Brain microvascular endothelial cell (primary cell): ENCODE measurements at regions not wholly inside any gene's neighbourhood (a gene's known extent, or its start where the extent isn't known, plus 50 kb on each side); places are given as distances from the start of the nearest gene placed in this dataset.

Experiments
- DNase-seq: peaks from one replicate; pipeline ENCODE4 v3.0.0-alpha.2; 2020
- H3K27ac ChIP-seq: fragments of 250-450 bp; sonication (Bioruptor Pico); 2 replicates; pipeline ENCODE4 v1.5.1; 2020; ENCODE audit warnings: mild to moderate bottlenecking, moderate library complexity
- H3K27me3 ChIP-seq: fragments of 250-450 bp; sonication (Bioruptor Pico); replicated peaks from 2 replicates; pipeline ENCODE4 v1.5.1; 2020; ENCODE audit warnings: mild to moderate bottlenecking
- H3K36me3 ChIP-seq: fragments of 250-450 bp; sonication (Bioruptor Pico); replicated peaks from 2 replicates; pipeline ENCODE4 v1.5.1; 2020; ENCODE audit warnings: mild to moderate bottlenecking
- H3K4me3 ChIP-seq: 2 replicates; pipeline ENCODE4 v1.5.1; 2011; ENCODE audit warnings: low read depth, mild to moderate bottlenecking, control low read depth, low read length, moderate library complexity
- CTCF ChIP-seq: IDR thresholded peaks from 2 replicates; pipeline ENCODE4 v1.5.1; 2011; ENCODE audit warnings: low read depth, mild to moderate bottlenecking, moderate library complexity, low read length, control low read depth, inconsistent platforms; ENCODE audit errors: missing control alignments
- in situ Hi-C: cut with HindIII; loops from 2 replicates; pipeline ENCODE4 v1.10.0; 2017; ENCODE audit warnings: low sequenced_read_pairs, low pct_ligation_motif_present

- peaks cover 8% of the 10 kb centered on the region for H3K36me3 ChIP-seq
- in situ Hi-C loops: no loop called here
- TF ChIP-seq CTCF: no peak
- H3K27me3 ChIP-seq: no peaks in the 10 kb centered on the region
- H3K27ac ChIP-seq: no peak overlapping the region
- DNase-seq: no peak
- H3K4me3 ChIP-seq: no peak overlapping the region
Measured at GRCh38 chr18:46212398-46212797, 108.2 kb downstream of the HAUS1 start.

GRCh38 chr18:46213295-46213694 lies 109.1 kb downstream of the HAUS1 start:
- in situ Hi-C loops: no loop called here

GRCh38 chr18:46214435-46214834 lies 110.2 kb downstream of the HAUS1 start:
- Histone ChIP-seq H3K4me3 (no peak overlapping the region), H3K27ac (no peak overlapping the region), H3K36me3 (peaks cover 8% of the 10 kb centered on the region), H3K27me3 (no peaks in the 10 kb centered on the region)
- no peak for DNase-seq
- in situ Hi-C loops: no loop called here
- no peak for TF ChIP-seq CTCF

More at GRCh38 chr18:46213295-46213694, 109.1 kb downstream of the HAUS1 start:
- TF ChIP-seq CTCF: peak; percentile 17
- H3K27ac ChIP-seq: no peak overlapping the region
- DNase-seq: no peak
- H3K27me3 ChIP-seq: no peaks in the 10 kb centered on the region
- peaks cover 8% of the 10 kb centered on the region for H3K36me3 ChIP-seq
- H3K4me3 ChIP-seq: no peak overlapping the region

GRCh38 chr18:46215902-46216723 lies 111.9 kb downstream of the HAUS1 start:
- no peak for TF ChIP-seq CTCF
- no peak overlapping the region for H3K27ac ChIP-seq
- no peak for DNase-seq
- in situ Hi-C loops: no loop called here
- no peak overlapping the region for H3K4me3 ChIP-seq
- H3K36me3 ChIP-seq: peaks cover 8% of the 10 kb centered on the region
- H3K27me3 ChIP-seq: no peaks in the 10 kb centered on the region

GRCh38 chr18:46220116-46220515 lies 115.9 kb downstream of the HAUS1 start:
- in situ Hi-C loops: no loop called here
- Histone ChIP-seq H3K27ac (no peak overlapping the region), H3K4me3 (no peak overlapping the region), H3K36me3 (peaks cover 8% of the 10 kb centered on the region), H3K27me3 (no peaks in the 10 kb centered on the region)
- TF ChIP-seq CTCF: no peak
- peak; percentile 67 for DNase-seq

GRCh38 chr18:46222093-46222492 lies 117.9 kb downstream of the HAUS1 start:
- DNase-seq: no peak
- Histone ChIP-seq H3K4me3 (no peak overlapping the region), H3K27me3 (no peaks in the 10 kb centered on the region), H3K36me3 (no peaks in the 10 kb centered on the region), H3K27ac (no peak overlapping the region)
- TF ChIP-seq CTCF: no peak
- in situ Hi-C loops: no loop called here
